ENCODE measurements at regions not wholly inside any gene's neighbourhood (a gene's known extent, or its start where the extent isn't known, plus 50 kb on each side); places are given as distances from the start of the nearest gene placed in this dataset.
"Not testable (repeated sequence)": the region's sequence is repeated elsewhere in the genome, so short reads cannot be mapped to it uniquely, and the experiment has no call there.

GRCh38 chrX:40362291-40362690 lies 218.5 kb upstream of the ATP6AP2 start:
- TF ChIP-seq USF1 (IDR thresholded peaks at IDR 0.05; ENCODE audit: borderline replicate concordance, low read depth); CTCF (IDR thresholded peaks at IDR 0.05); POLR2AphosphoS5 (IDR thresholded peaks at IDR 0.05; ENCODE audit: low read depth, low read length); GATA2 (CRISPR knock-in tag; IDR thresholded peaks at IDR 0.05); CHD2 (IDR thresholded peaks at IDR 0.05; ENCODE audit: low read length, partially characterized antibody); RCOR1 (IDR thresholded peaks at IDR 0.05; ENCODE audit: low read length); NRF1 (IDR thresholded peaks at IDR 0.05; ENCODE audit: low read depth, low read length); MXI1 (IDR thresholded peaks at IDR 0.05; ENCODE audit: low read depth, low read length); SMC3 (IDR thresholded peaks at IDR 0.05; ENCODE audit: low read depth, low read length); MAX (IDR thresholded peaks at IDR 0.05; ENCODE audit: low read depth); EZH2phosphoT487 (IDR thresholded peaks at IDR 0.05; ENCODE audit: borderline replicate concordance, low read depth); ZBTB33 (IDR thresholded peaks at IDR 0.05; ENCODE audit: borderline replicate concordance, low read depth): not testable (repeated sequence)

Measured in SK-N-SH (cell line).